H9 (cell line): ENCODE measurements at regions not wholly inside any gene's neighbourhood (a gene's known extent, or its start where the extent isn't known, plus 50 kb on each side); places are given as distances from the start of the nearest gene placed in this dataset.

Experiments used
- DNase-seq: peaks from one replicate; pipeline ENCODE4 v3.0.0-alpha.2; 2017
- H2AFZ ChIP-seq: one replicate; pipeline ENCODE4 v1.6.1; 2013; ENCODE audit warnings: mild to moderate bottlenecking, low read length, control low read depth, moderate library complexity
- H2AK5ac ChIP-seq: 2 replicates; pipeline ENCODE4 v1.6.1; 2013; ENCODE audit warnings: low read length, control low read depth, mixed read lengths; ENCODE audit not compliant: insufficient read length
- H2BK120ac ChIP-seq: one replicate; pipeline ENCODE4 v1.6.1; 2013; ENCODE audit warnings: low read depth, mild to moderate bottlenecking, low read length, control low read depth, inconsistent platforms; ENCODE audit not compliant: poor library complexity, severe bottlenecking
- H2BK12ac ChIP-seq: 2 replicates; pipeline ENCODE4 v1.6.1; 2013; ENCODE audit warnings: low read length, control low read depth, mixed read lengths, low read depth; ENCODE audit not compliant: insufficient read length
- H2BK15ac ChIP-seq: 2 replicates; pipeline ENCODE4 v1.6.1; 2013; ENCODE audit warnings: low read depth, low read length, control low read depth
- H2BK20ac ChIP-seq: one replicate; pipeline ENCODE4 v1.6.1; 2013; ENCODE audit warnings: low read depth, mild to moderate bottlenecking, low read length, control low read depth, inconsistent platforms; ENCODE audit not compliant: poor library complexity, severe bottlenecking
- H2BK5ac ChIP-seq: 2 replicates; pipeline ENCODE4 v1.6.1; 2013; ENCODE audit warnings: low read length, control low read depth, mixed read lengths; ENCODE audit not compliant: insufficient read length
- H3K14ac ChIP-seq: 2 replicates; pipeline ENCODE4 v1.6.1; 2013; ENCODE audit warnings: low read length, control low read depth; ENCODE audit not compliant: insufficient read depth
- H3K18ac ChIP-seq: 2 replicates; pipeline ENCODE4 v1.6.1; 2013; ENCODE audit warnings: low read depth, mild to moderate bottlenecking, mixed read lengths, low read length, control low read depth; ENCODE audit not compliant: insufficient read length
- H3K23ac ChIP-seq: 2 replicates; pipeline ENCODE4 v1.6.1; 2013; ENCODE audit warnings: low read length, control low read depth, mixed read lengths, low read depth; ENCODE audit not compliant: insufficient read length
- H3K23me2 ChIP-seq: 2 replicates; pipeline ENCODE4 v1.6.1; 2013; ENCODE audit warnings: low read depth, mild to moderate bottlenecking, mixed read lengths, low read length, control low read depth; ENCODE audit not compliant: insufficient read length, poor library complexity, severe bottlenecking
- H3K27ac ChIP-seq: 2 replicates; pipeline ENCODE4 v1.5.1; 2013; ENCODE audit warnings: low read length, control low read depth, mixed read lengths, low read depth; ENCODE audit not compliant: insufficient read length
- H3K27me3 ChIP-seq: 2 replicates; pipeline ENCODE4 v1.6.1; 2013; ENCODE audit warnings: low read length, control low read depth, inconsistent platforms; ENCODE audit not compliant: insufficient read depth
- H3K4ac ChIP-seq: 2 replicates; pipeline ENCODE4 v1.6.1; 2013; ENCODE audit warnings: low read depth, mild to moderate bottlenecking, control low read depth, inconsistent platforms, low read length, moderate library complexity
- H3K4me1 ChIP-seq: 2 replicates; pipeline ENCODE4 v1.6.1; 2013; ENCODE audit warnings: low read length, control low read depth, inconsistent platforms; ENCODE audit not compliant: insufficient read depth
- H3K4me2 ChIP-seq: 2 replicates; pipeline ENCODE4 v1.6.1; 2013; ENCODE audit warnings: low read length, control low read depth, mixed read lengths; ENCODE audit not compliant: insufficient read length, insufficient read depth
- H3K56ac ChIP-seq: 2 replicates; pipeline ENCODE4 v1.6.1; 2013; ENCODE audit warnings: low read depth, mild to moderate bottlenecking, mixed read lengths, low read length, control low read depth; ENCODE audit not compliant: insufficient read length
- H3K79me1 ChIP-seq: 2 replicates; pipeline ENCODE4 v1.6.1; 2013; ENCODE audit warnings: low read depth, mild to moderate bottlenecking, moderate library complexity, low read length, control low read depth, inconsistent platforms; ENCODE audit not compliant: insufficient read depth, poor library complexity, severe bottlenecking
- H3K79me2 ChIP-seq: 2 replicates; pipeline ENCODE4 v1.6.1; 2013; ENCODE audit warnings: low read length, control low read depth, inconsistent platforms; ENCODE audit not compliant: insufficient read depth
- H3K9ac ChIP-seq: 2 replicates; pipeline ENCODE4 v1.6.1; 2013; ENCODE audit warnings: low read length, control low read depth, mixed read lengths; ENCODE audit not compliant: insufficient read length; ENCODE audit errors: extremely low read depth
- H3K9me3 ChIP-seq: one replicate; pipeline ENCODE4 v1.6.1; 2013; ENCODE audit warnings: low read depth, low read length, inconsistent platforms; ENCODE audit not compliant: control insufficient read depth
- H3T11ph ChIP-seq: one replicate; pipeline ENCODE4 v1.6.1; 2013; ENCODE audit warnings: mild to moderate bottlenecking, low read length, control low read depth, inconsistent platforms
- H4K20me1 ChIP-seq: one replicate; pipeline ENCODE4 v1.6.1; 2013; ENCODE audit not compliant: control insufficient read depth, insufficient read length, insufficient read depth
- H4K5ac ChIP-seq: 2 replicates; pipeline ENCODE4 v1.6.1; 2013; ENCODE audit warnings: low read depth, mild to moderate bottlenecking, mixed read lengths, low read length, control low read depth; ENCODE audit not compliant: insufficient read length
- H4K8ac ChIP-seq: replicated peaks from 2 replicates; pipeline ENCODE4 v1.6.1; 2013; ENCODE audit warnings: low read length, control low read depth, mixed read lengths, low read depth; ENCODE audit not compliant: insufficient read length
- H4K91ac ChIP-seq: 2 replicates; pipeline ENCODE4 v1.6.1; 2013; ENCODE audit warnings: low read depth, mild to moderate bottlenecking, moderate library complexity, mixed read lengths, low read length, control low read depth; ENCODE audit not compliant: insufficient read length
- H3K27ac Mint-ChIP-seq, 3 experiments: 2 replicates in 2 of 3; 3 replicates in 1 of 3; pipeline ENCODE4 v1.8.0; 2020 to 2021; ENCODE audit warnings: mixed read lengths in 3 of 3, mild to moderate bottlenecking in 1 of 3, moderate library complexity in 1 of 3
- H3K27me3 Mint-ChIP-seq: 2 replicates; pipeline ENCODE4 v1.8.0; 2021; ENCODE audit warnings: low read depth, mild to moderate bottlenecking, moderate library complexity, mixed read lengths
- H3K36me3 Mint-ChIP-seq, 3 experiments: 2 replicates in 2 of 3; 3 replicates in 1 of 3; pipeline ENCODE4 v1.8.0; 2020 to 2021; ENCODE audit warnings: low read depth in 3 of 3, mixed read lengths in 3 of 3; ENCODE audit not compliant: insufficient read depth in 1 of 3
- H3K4me1 Mint-ChIP-seq, 2 experiments: 2 replicates each; pipeline ENCODE4 v1.8.0; 2020; ENCODE audit warnings: mixed read lengths in 2 of 2
- H3K4me3 Mint-ChIP-seq, 2 experiments: 2 replicates in 1 of 2; 3 replicates in 1 of 2; pipeline ENCODE4 v1.8.0; 2020 to 2021; ENCODE audit warnings: mild to moderate bottlenecking in 2 of 2, mixed read lengths in 2 of 2, moderate library complexity in 1 of 2
- H3K9me3 Mint-ChIP-seq, 2 experiments: 2 replicates in 1 of 2; 3 replicates in 1 of 2; pipeline ENCODE4 v1.8.0; 2020; ENCODE audit warnings: mild to moderate bottlenecking in 2 of 2, mixed read lengths in 2 of 2, moderate library complexity in 1 of 2
- CTCF ChIP-seq: fragments of 200-600 bp; sonication (generic); conservative IDR thresholded peaks from 3 replicates; pipeline ENCODE4 v1.8.0; 2021; ENCODE audit warnings: antibody characterized with exemption, mild to moderate bottlenecking
- WGBS: extraction: QIAGEN DNeasy Blood & Tissue Kit; methylation state at CpG from one replicate; pipeline ENCODE4 v1.1.7; 2013; ENCODE audit warnings: missing lambda C conversion rate, low lambda C conversion rate, mixed read lengths; ENCODE audit not compliant: insufficient read length; ENCODE audit errors: extremely low coverage; 5-methylcytosine and 5-hydroxymethylcytosine counted together

GRCh38 chr12:41681898-41682297, 462.8 kb downstream of the GXYLT1 start:
- H3K27ac Mint-ChIP-seq: no peak overlapping the region
- whole genome bisulfite sequencing: no CpG with 5 or more reads among the region's 3 CpGs

More at GRCh38 chr12:41681898-41682297, 462.8 kb downstream of the GXYLT1 start:
- H4K5ac ChIP-seq: no peak overlapping the region
- no peaks in the 10 kb centered on the region for H4K20me1 ChIP-seq
- H3K23me2 ChIP-seq: no peaks in the 10 kb centered on the region
- no peak overlapping the region for H2BK20ac ChIP-seq
- no peak overlapping the region for H3K23ac ChIP-seq
- H3K27ac ChIP-seq: no peak overlapping the region
- no peak overlapping the region for H4K91ac ChIP-seq
- no peak overlapping the region for H2AFZ ChIP-seq
- H3K27me3 ChIP-seq: no peaks in the 10 kb centered on the region
- no peaks in the 10 kb centered on the region for H3K27me3 Mint-ChIP-seq
- no peak overlapping the region for H3K14ac ChIP-seq
- no peak overlapping the region for H3T11ph ChIP-seq
- H3K9me3 ChIP-seq: no peaks in the 10 kb centered on the region
- H4K8ac ChIP-seq: no peak overlapping the region
- H3K4me3 Mint-ChIP-seq: no peak overlapping the region
- no peak overlapping the region for H3K9ac ChIP-seq
- peaks cover 4% of the 10 kb centered on the region in 2 experiments; a peak in 4 of 5 replicates for H3K9me3 Mint-ChIP-seq
- no peak overlapping the region for H3K56ac ChIP-seq
- no peak overlapping the region for H2BK12ac ChIP-seq
- no peak overlapping the region for H2AK5ac ChIP-seq
- H2BK15ac ChIP-seq: no peak overlapping the region
- no peaks in the 10 kb centered on the region for H3K4me1 ChIP-seq
- no peaks in the 10 kb centered on the region for H3K79me1 ChIP-seq
- no peak overlapping the region for H3K4ac ChIP-seq
- H2BK5ac ChIP-seq: no peak overlapping the region
- TF ChIP-seq CTCF: peak; percentile 33; the same call in 2 of the 3 replicates
- H3K79me2 ChIP-seq: no peaks in the 10 kb centered on the region
- H2BK120ac ChIP-seq: no peak overlapping the region
- H3K4me2 ChIP-seq: no peak overlapping the region
- no peaks in the 10 kb centered on the region for H3K36me3 Mint-ChIP-seq
- H3K18ac ChIP-seq: no peak overlapping the region
- peaks cover 0 to 3% of the 10 kb centered on the region in 2 experiments; a peak in 1 of 4 replicates for H3K4me1 Mint-ChIP-seq
- DNase-seq: no peak
